ENCODE measurements at regions not wholly inside any gene's neighbourhood (a gene's known extent, or its start where the extent isn't known, plus 50 kb on each side); places are given as distances from the start of the nearest gene placed in this dataset.

GRCh38 chr5:5572976-5573797, 150.7 kb downstream of the ICE1 start (continued):
- no peak for TF ChIP-seq ARID4B (CRISPR knock-in tag; IDR thresholded peaks at IDR 0.05; ENCODE audit: borderline replicate concordance)
- no peak for TF ChIP-seq E2F5 (CRISPR knock-in tag; IDR thresholded peaks at IDR 0.05)
- TF ChIP-seq PREB (CRISPR knock-in tag; IDR thresholded peaks at IDR 0.05; ENCODE audit: borderline replicate concordance): no peak
- TF ChIP-seq FOXJ3 (CRISPR knock-in tag; IDR thresholded peaks at IDR 0.05; ENCODE audit: borderline replicate concordance): no peak
- TF ChIP-seq ZNF219 (CRISPR knock-in tag; IDR thresholded peaks at IDR 0.05; ENCODE audit: borderline replicate concordance): no peak
- no peak for TF ChIP-seq E2F4 (CRISPR knock-in tag; IDR thresholded peaks at IDR 0.05; ENCODE audit: borderline replicate concordance, low read depth)
- no peak for TF ChIP-seq RELA (CRISPR knock-in tag; IDR thresholded peaks at IDR 0.05; ENCODE audit: borderline replicate concordance)
- TF ChIP-seq ZNF263 (CRISPR knock-in tag; IDR thresholded peaks at IDR 0.05; ENCODE audit: low read depth): no peak
- TF ChIP-seq GABPB1 (CRISPR knock-in tag; IDR thresholded peaks at IDR 0.05): no peak

DNA sequence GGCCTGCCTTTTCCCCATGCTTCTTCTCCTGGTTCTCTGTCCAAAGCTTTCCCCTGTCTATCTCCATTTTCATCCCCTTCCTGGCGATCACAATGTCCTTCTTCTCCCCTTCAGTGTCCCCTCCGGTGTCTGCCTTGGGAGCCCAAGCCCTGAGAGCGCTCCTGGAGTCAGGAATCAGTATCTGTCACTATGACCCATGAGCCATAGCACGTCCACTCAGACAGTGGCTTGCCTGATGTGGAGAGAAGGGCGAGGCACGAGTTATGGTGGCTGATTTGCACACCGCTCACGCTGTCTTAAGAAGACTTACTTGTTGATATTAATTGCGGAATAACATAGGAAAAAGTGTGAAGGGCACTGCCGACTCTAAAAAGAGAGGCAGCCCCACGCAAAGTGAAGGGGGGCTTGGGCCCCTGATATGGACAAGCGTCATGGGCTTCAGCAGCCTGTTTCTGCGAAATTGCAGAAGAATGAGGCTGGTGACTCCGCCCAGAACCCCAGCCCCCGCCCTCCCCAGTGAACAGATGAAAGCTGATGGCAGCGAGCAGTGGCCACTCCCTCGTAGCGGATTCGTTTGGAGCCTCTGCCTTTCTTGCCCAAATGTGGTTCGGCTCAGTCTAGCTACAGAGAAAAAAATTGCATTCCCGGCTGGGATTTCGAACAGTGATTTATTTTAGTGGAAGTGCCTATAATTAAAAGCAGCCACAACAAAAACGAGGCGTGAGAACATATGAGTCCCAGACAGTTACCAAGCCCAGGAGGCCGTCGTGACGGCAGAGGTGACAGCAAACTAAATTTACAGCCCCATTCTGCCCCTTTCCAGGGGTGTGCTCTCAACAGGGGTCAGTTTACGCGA, 149.8 kb downstream of the ICE1 start:
- H3K27me3 Mint-ChIP-seq (ENCODE audit: low read depth): peaks cover 4% of the 10 kb centered on the region; the same call in 1 of the 2 replicates
- ChIA-PET CTCF (no interaction called here), POLR2A (no interaction called here)
- peak; percentile 25 for DNase-seq (ENCODE audit: low spot score)
- H3K4me3 Mint-ChIP-seq: no peak overlapping the region
- ATAC-seq: peak; percentile 49
- H3K4me1 Mint-ChIP-seq: peaks cover 27% of the 10 kb centered on the region
- H3K36me3 Mint-ChIP-seq: no peaks in the 10 kb centered on the region
- TF ChIP-seq JUN (CRISPR knock-in tag; IDR thresholded peaks at IDR 0.05): no peak
- TF ChIP-seq TP53 (CRISPR knock-in tag; IDR thresholded peaks at IDR 0.05): no peak
- TF ChIP-seq, protein P1, sequence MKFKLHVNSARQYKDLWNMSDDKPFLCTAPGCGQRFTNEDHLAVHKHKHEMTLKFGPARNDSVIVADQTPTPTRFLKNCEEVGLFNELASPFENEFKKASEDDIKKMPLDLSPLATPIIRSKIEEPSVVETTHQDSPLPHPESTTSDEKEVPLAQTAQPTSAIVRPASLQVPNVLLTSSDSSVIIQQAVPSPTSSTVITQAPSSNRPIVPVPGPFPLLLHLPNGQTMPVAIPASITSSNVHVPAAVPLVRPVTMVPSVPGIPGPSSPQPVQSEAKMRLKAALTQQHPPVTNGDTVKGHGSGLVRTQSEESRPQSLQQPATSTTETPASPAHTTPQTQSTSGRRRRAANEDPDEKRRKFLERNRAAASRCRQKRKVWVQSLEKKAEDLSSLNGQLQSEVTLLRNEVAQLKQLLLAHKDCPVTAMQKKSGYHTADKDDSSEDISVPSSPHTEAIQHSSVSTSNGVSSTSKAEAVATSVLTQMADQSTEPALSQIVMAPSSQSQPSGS (CRISPR knock-in tag; IDR thresholded peaks at IDR 0.05; ENCODE audit: borderline replicate concordance, low read depth): no peak
- peaks cover 10% of the 10 kb centered on the region for H3K9me3 Mint-ChIP-seq
- H3K27ac Mint-ChIP-seq: no peak overlapping the region; the same call in 1 of the 2 replicates
